Hepatocyte (in vitro differentiated cells): ENCODE measurements at regions not wholly inside any gene's neighbourhood (a gene's known extent, or its start where the extent isn't known, plus 50 kb on each side); places are given as distances from the start of the nearest gene placed in this dataset.

Experiments
- CTCF ChIP-seq: fragments of 200-600 bp; sonication (generic); IDR thresholded peaks from 2 replicates; pipeline ENCODE4 v1.5.1; 2016; ENCODE audit warnings: antibody characterized with exemption, mild to moderate bottlenecking; ENCODE audit not compliant: poor library complexity
- EZH2 ChIP-seq: fragments of 200-600 bp; sonication (generic); IDR thresholded peaks from 2 replicates; pipeline ENCODE4 v1.6.1; 2016; ENCODE audit warnings: antibody characterized with exemption, mild to moderate bottlenecking, borderline replicate concordance
- EZH2phosphoT487 ChIP-seq: fragments of 200-600 bp; sonication (generic); IDR thresholded peaks from one replicate; pipeline ENCODE4 v1.6.1; 2018; ENCODE audit warnings: antibody characterized with exemption, mild to moderate bottlenecking, low read depth, moderate library complexity; ENCODE audit not compliant: unreplicated experiment, severe bottlenecking

GRCh38 chr11:122436188-122436555 is 219.3 kb upstream of the UBASH3B start:
- TF ChIP-seq CTCF (no peak), EZH2 (no peak), EZH2phosphoT487 (no peak)
